ENCODE measurements at regions not wholly inside any gene's neighbourhood (a gene's known extent, or its start where the extent isn't known, plus 50 kb on each side); places are given as distances from the start of the nearest gene placed in this dataset.

GRCh38 chr4:71237641-71238040 is 101.2 kb upstream of the SLC4A4 start:
- no peaks in the 10 kb centered on the region for H3K4me1 Mint-ChIP-seq
- no peaks in the 10 kb centered on the region for H3K36me3 Mint-ChIP-seq (ENCODE audit: low read depth)
- no peak overlapping the region for H3K27ac Mint-ChIP-seq

GRCh38 chr4:71239365-71239764 is 99.5 kb upstream of the SLC4A4 start:
- H3K27me3 Mint-ChIP-seq (ENCODE audit: low read depth, poor library complexity) = peaks cover 6% of the 10 kb centered on the region
- H3K9me3 Mint-ChIP-seq = no peaks in the 10 kb centered on the region
- no peak for TF ChIP-seq CTCF (IDR thresholded peaks at IDR 0.05)
- H3K4me1 Mint-ChIP-seq = no peaks in the 10 kb centered on the region
- no peak overlapping the region for H3K27ac Mint-ChIP-seq
- no peaks in the 10 kb centered on the region for H3K36me3 Mint-ChIP-seq (ENCODE audit: low read depth)
- no peak for DNase-seq
- no peak overlapping the region for H3K4me3 Mint-ChIP-seq

More at GRCh38 chr4:71237641-71238040, 101.2 kb upstream of the SLC4A4 start:
- H3K27me3 Mint-ChIP-seq (ENCODE audit: low read depth, poor library complexity) = peaks cover 8% of the 10 kb centered on the region
- no peak overlapping the region for H3K4me3 Mint-ChIP-seq
- TF ChIP-seq CTCF (IDR thresholded peaks at IDR 0.05) = no peak
- no peak for DNase-seq
- no peaks in the 10 kb centered on the region for H3K9me3 Mint-ChIP-seq

GRCh38 chr4:71240094-71240493 is 98.7 kb upstream of the SLC4A4 start:
- peaks cover 6% of the 10 kb centered on the region for H3K27me3 Mint-ChIP-seq (ENCODE audit: low read depth, poor library complexity)
- TF ChIP-seq CTCF (IDR thresholded peaks at IDR 0.05) = no peak
- no peaks in the 10 kb centered on the region for H3K4me1 Mint-ChIP-seq
- H3K36me3 Mint-ChIP-seq (ENCODE audit: low read depth) = no peaks in the 10 kb centered on the region
- H3K27ac Mint-ChIP-seq = no peak overlapping the region
- no peaks in the 10 kb centered on the region for H3K9me3 Mint-ChIP-seq
- H3K4me3 Mint-ChIP-seq = no peak overlapping the region
- no peak for DNase-seq

GRCh38 chr4:71241501-71242288 is 97.1 kb upstream of the SLC4A4 start:
- no peak for DNase-seq
- Mint-ChIP-seq H3K4me1 (no peaks in the 10 kb centered on the region), H3K4me3 (no peak overlapping the region), H3K9me3 (no peaks in the 10 kb centered on the region), H3K27me3 (ENCODE audit: low read depth, poor library complexity) (peaks cover 2% of the 10 kb centered on the region), H3K36me3 (ENCODE audit: low read depth) (no peaks in the 10 kb centered on the region), H3K27ac (no peak overlapping the region)
- TF ChIP-seq CTCF (IDR thresholded peaks at IDR 0.05) = no peak

GRCh38 chr4:71243091-71243833 is 95.6 kb upstream of the SLC4A4 start:
- Mint-ChIP-seq H3K27ac (no peak overlapping the region), H3K4me3 (no peak overlapping the region), H3K36me3 (ENCODE audit: low read depth) (no peaks in the 10 kb centered on the region)

More at GRCh38 chr4:71243091-71243833, 95.6 kb upstream of the SLC4A4 start:
- H3K9me3 Mint-ChIP-seq = no peaks in the 10 kb centered on the region
- H3K27me3 Mint-ChIP-seq (ENCODE audit: low read depth, poor library complexity) = peaks cover 2% of the 10 kb centered on the region
- DNase-seq = no peak
- TF ChIP-seq CTCF (IDR thresholded peaks at IDR 0.05) = no peak
- no peaks in the 10 kb centered on the region for H3K4me1 Mint-ChIP-seq

Data from nephron progenitor cell (in vitro differentiated cells).